Fibroblast of skin of abdomen (primary cell): ENCODE measurements at regions not wholly inside any gene's neighbourhood (a gene's known extent, or its start where the extent isn't known, plus 50 kb on each side); places are given as distances from the start of the nearest gene placed in this dataset.

Experiments used
- DNase-seq: peaks from one replicate; pipeline ENCODE4 v3.0.0-alpha.2; 2013

- no peak for DNase-seq
Observed at GRCh38 chr16:6112700-6113099, 1015.1 kb upstream of the EEF2KMT start.

GRCh38 chr16:6111390-6111789 is 1013.8 kb upstream of the EEF2KMT start:
- peak; percentile 51 for DNase-seq

GRCh38 chr16:6110346-6110745 is 1012.8 kb upstream of the EEF2KMT start:
- DNase-seq, result no peak

- DNase-seq, result no peak
Observed at GRCh38 chr16:6106061-6106460, 1008.5 kb upstream of the EEF2KMT start.

GRCh38 chr16:6105115-6105514 is 1007.5 kb upstream of the EEF2KMT start:
- peak; percentile 36 for DNase-seq

GRCh38 chr16:6104428-6104827 is 1006.8 kb upstream of the EEF2KMT start:
- no peak for DNase-seq

- DNase-seq, result no peak
Observed at GRCh38 chr16:6103561-6103960, 1006.0 kb upstream of the EEF2KMT start.

- no peak for DNase-seq
Observed at GRCh38 chr16:6099102-6099501, 1001.5 kb upstream of the EEF2KMT start.

GRCh38 chr16:6096931-6097670 is 999.5 kb upstream of the EEF2KMT start:
- DNase-seq, result no peak

- no peak for DNase-seq
Observed at GRCh38 chr16:6095414-6095813, 997.8 kb upstream of the EEF2KMT start.

GRCh38 chr16:6091021-6091420 is 993.4 kb upstream of the EEF2KMT start:
- no peak for DNase-seq

- peak; percentile 2 for DNase-seq
Observed at GRCh38 chr16:6081320-6081976, 983.9 kb upstream of the EEF2KMT start.

- no peak for DNase-seq
Observed at GRCh38 chr16:6076631-6077030, 979.0 kb upstream of the EEF2KMT start.

- DNase-seq, result no peak
Observed at GRCh38 chr16:6068063-6068462, 970.5 kb upstream of the EEF2KMT start.

GRCh38 chr16:6066652-6067051 is 969.1 kb upstream of the EEF2KMT start:
- DNase-seq, result no peak

- no peak for DNase-seq
Observed at GRCh38 chr16:6063526-6063925, 965.9 kb upstream of the EEF2KMT start.

GRCh38 chr16:6059671-6060070 is 962.1 kb upstream of the EEF2KMT start:
- no peak for DNase-seq

- DNase-seq, result no peak
Observed at GRCh38 chr16:6057821-6058220, 960.2 kb upstream of the EEF2KMT start.

GRCh38 chr16:6048017-6048416 is 950.4 kb upstream of the EEF2KMT start:
- DNase-seq, result no peak

GRCh38 chr16:6047325-6047724 is 949.7 kb upstream of the EEF2KMT start:
- DNase-seq, result no peak

- no peak for DNase-seq
Observed at GRCh38 chr16:6038941-6039645, 941.5 kb upstream of the EEF2KMT start.

- DNase-seq, result no peak
Observed at GRCh38 chr16:6035161-6035560, 937.6 kb upstream of the EEF2KMT start.

- DNase-seq, result no peak
Observed at GRCh38 chr16:6034511-6034910, 936.9 kb upstream of the EEF2KMT start.

GRCh38 chr16:6032438-6032837 is 934.8 kb upstream of the EEF2KMT start:
- DNase-seq, result no peak
